ENCODE measurements at regions not wholly inside any gene's neighbourhood (a gene's known extent, or its start where the extent isn't known, plus 50 kb on each side); places are given as distances from the start of the nearest gene placed in this dataset.
"Not testable (repeated sequence)": the region's sequence is repeated elsewhere in the genome, so short reads cannot be mapped to it uniquely, and the experiment has no call there.

DNA sequence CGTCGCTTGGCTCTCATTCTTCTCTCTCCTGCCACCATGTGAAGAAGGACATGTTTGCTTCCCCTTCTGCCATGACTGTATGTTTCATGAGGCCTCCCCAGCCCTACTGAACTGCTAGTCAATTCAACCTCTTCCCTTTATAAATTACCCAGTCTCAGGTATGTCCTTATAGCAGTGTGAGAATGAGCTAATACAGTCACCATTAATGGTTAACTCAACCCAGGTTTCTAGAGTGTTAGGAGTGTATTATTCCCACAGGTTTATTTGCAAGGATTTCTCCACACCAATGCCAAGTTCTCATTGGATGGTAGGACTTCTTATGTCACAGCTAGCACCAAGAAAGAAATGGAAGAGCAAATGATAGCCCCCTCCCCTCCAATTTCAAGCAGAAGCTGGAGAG lies 71.9 kb downstream of the DYNAP start:
- in situ Hi-C loops (cut with HindIII; ENCODE audit: low sequenced_read_pairs) = no loop called here

GRCh38 chr18:54669701-54670100 lies 78.7 kb downstream of the DYNAP start:
- in situ Hi-C loops (cut with HindIII; ENCODE audit: low sequenced_read_pairs) = not testable (repeated sequence)

DNA sequence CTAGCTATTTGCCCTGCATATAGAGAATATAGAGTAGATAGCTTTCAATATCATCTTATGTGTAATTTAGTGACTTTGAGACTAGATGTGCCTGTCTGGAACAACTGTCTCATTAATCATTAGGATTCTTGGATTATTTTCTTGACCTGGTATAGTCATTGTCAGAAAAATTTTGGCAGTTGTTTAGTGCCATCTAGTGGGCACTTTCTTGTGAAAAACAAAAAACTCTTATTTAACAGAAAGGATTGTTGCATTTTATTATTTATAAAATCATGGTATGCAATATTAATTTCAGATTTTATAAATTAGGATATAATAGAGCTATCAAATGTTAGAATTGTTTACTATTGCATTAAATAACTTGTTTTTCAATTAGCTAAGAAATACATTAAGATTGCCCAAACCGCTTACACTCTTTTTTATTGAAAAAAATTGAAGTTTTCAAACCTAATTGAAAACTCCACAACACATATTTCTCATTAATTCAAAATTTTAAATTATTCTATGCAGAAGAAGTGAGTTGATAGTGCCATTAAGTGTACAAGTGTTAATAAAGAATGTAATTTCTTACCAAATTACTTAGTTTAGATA lies 80.3 kb downstream of the DYNAP start:
- in situ Hi-C loops (cut with HindIII; ENCODE audit: low sequenced_read_pairs) = no loop called here

DNA sequence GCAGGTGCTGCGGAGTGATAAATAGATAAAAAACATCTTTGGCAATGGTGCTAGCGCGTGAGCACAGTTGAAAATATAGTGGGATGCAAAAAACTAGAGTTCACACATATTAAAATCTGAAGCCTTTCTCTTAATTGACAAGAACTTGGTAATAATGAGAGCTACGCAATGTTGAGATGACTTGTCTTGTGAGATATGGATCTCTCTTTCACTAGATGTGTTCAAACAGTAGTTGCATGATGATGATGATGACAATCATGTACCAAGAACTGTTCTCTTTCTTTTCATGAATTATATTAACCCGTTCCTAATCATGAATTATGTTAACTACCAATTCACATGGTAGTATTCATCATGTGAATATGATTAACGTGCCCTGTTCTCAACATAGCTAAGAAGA lies 81.1 kb downstream of the DYNAP start:
- in situ Hi-C loops (cut with HindIII; ENCODE audit: low sequenced_read_pairs) = no loop called here

DNA sequence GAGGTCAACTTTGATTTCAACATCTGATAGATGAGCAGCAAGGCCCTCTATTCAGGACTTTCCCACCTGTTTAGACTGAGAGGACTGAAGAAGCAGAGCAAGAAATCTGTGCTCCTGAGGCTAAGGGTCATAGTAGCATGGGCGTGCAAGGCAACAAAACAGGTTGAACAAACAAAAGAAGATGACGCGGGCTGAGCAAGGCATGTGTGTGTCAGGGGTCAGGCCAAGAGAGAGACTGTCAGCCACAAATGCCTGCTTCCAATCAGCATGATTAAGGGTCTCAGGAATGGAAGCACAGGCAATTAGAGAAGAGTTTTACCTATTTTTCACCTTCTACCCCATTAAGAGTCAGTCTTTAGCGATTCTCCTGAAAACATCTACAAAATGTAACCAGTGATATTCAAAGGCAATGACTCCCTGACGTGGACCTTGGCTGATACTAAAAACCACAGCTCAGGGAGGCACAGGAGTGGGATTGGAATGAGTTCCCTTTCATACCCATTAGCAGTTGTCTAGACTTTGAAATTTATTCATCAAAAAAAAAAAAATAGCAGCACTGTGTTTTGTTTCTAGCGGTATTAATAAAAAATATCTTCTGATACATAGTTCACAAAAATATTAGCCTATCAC lies 81.9 kb downstream of the DYNAP start:
- in situ Hi-C loops (cut with HindIII; ENCODE audit: low sequenced_read_pairs) = no loop called here

- in situ Hi-C loops (cut with HindIII; ENCODE audit: low sequenced_read_pairs) = no loop called here
Observed at GRCh38 chr18:54673936-54674335, 82.9 kb downstream of the DYNAP start.

DNA sequence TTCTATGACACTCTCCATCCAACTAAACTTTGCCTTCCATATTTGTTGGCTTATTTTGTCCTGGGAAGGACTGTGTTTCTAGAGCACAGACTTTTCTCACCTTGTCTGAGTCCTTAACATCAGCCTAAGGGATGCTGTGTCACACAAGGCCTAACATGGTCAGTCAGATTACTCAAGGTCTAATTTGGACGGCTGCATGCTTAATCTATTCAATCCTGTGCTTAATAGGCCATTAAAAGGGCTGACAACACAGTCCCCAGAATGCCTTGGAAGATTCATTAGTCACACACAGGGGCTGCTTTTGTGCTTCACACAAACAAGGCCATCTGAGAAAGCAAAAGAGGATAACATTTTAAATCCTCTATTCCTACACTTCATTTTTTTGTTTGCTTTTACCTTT lies 84.0 kb downstream of the DYNAP start:
- in situ Hi-C loops (cut with HindIII; ENCODE audit: low sequenced_read_pairs) = loop anchor here (25.0 kb wide), 1 partner anchor 312 kb away; no protein-coding TSS in a partner anchor

- in situ Hi-C loops (cut with HindIII; ENCODE audit: low sequenced_read_pairs) = loop anchor here (25.0 kb wide), 1 partner anchor 308 kb away; no protein-coding TSS in a partner anchor
Observed at GRCh38 chr18:54679318-54680149, 88.5 kb downstream of the DYNAP start.

- in situ Hi-C loops (cut with HindIII; ENCODE audit: low sequenced_read_pairs) = loop anchor here (5.0 to 25.0 kb wide), 2 partner anchors 58 to 303 kb away; no protein-coding TSS in a partner anchor
Observed at GRCh38 chr18:54684784-54685183, 93.7 kb downstream of the DYNAP start.

- in situ Hi-C loops (cut with HindIII; ENCODE audit: low sequenced_read_pairs) = loop anchor here (5.0 to 25.0 kb wide), 2 partner anchors 53 to 298 kb away; no protein-coding TSS in a partner anchor
Observed at GRCh38 chr18:54689319-54689718, 98.3 kb downstream of the DYNAP start.

GRCh38 chr18:54690198-54690597 lies 99.2 kb downstream of the DYNAP start:
- in situ Hi-C loops (cut with HindIII; ENCODE audit: low sequenced_read_pairs) = loop anchor here (25.0 kb wide), 1 partner anchor 297 kb away; no protein-coding TSS in a partner anchor

DNA sequence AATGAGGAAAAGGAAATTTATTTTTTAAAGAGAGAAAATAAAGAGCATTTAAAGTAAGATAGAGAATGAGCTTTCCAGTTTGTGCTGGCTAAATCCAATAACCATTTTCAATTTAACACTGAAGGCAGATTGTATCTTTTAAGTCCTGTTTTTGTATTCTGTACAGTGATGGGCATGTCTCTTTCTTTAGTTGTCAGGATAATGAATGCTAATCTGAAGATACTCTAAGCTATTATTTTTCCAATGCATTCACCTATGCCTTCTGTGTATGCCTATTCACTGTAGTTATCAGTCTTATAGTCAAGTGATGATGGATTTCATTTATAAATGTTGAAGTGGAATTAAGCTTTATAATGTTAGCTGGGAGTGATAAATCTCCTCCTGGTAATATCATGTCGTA lies 101.4 kb downstream of the DYNAP start:
- in situ Hi-C loops (cut with HindIII; ENCODE audit: low sequenced_read_pairs) = loop anchor here (25.0 kb wide), 1 partner anchor 295 kb away; no protein-coding TSS in a partner anchor

- in situ Hi-C loops (cut with HindIII; ENCODE audit: low sequenced_read_pairs) = loop anchor here (25.0 kb wide), 1 partner anchor 291 kb away; no protein-coding TSS in a partner anchor
Observed at GRCh38 chr18:54696616-54697293, 105.7 kb downstream of the DYNAP start.

GRCh38 chr18:54700580-54700979 lies 109.5 kb downstream of the DYNAP start:
- in situ Hi-C loops (cut with HindIII; ENCODE audit: low sequenced_read_pairs) = no loop called here

DNA sequence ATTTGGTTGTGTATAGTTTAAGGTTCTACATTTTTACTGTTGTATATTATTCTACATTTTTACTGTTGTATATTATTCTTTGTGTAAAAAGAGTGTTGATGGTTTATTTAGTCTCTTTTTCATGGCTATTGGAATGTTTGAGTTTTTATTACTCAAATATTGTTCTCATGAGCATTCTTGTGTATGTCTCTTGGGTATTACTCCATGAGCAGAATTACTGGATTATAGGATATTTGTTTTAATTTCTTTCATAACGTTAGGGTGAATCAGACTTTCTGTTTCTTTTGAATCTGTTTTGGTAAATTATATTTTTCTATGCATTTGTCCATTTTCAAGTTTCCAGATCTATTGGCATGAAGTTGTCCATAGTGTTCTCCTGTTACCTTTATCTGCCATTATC lies 111.6 kb downstream of the DYNAP start:
- in situ Hi-C loops (cut with HindIII; ENCODE audit: low sequenced_read_pairs) = no loop called here

DNA sequence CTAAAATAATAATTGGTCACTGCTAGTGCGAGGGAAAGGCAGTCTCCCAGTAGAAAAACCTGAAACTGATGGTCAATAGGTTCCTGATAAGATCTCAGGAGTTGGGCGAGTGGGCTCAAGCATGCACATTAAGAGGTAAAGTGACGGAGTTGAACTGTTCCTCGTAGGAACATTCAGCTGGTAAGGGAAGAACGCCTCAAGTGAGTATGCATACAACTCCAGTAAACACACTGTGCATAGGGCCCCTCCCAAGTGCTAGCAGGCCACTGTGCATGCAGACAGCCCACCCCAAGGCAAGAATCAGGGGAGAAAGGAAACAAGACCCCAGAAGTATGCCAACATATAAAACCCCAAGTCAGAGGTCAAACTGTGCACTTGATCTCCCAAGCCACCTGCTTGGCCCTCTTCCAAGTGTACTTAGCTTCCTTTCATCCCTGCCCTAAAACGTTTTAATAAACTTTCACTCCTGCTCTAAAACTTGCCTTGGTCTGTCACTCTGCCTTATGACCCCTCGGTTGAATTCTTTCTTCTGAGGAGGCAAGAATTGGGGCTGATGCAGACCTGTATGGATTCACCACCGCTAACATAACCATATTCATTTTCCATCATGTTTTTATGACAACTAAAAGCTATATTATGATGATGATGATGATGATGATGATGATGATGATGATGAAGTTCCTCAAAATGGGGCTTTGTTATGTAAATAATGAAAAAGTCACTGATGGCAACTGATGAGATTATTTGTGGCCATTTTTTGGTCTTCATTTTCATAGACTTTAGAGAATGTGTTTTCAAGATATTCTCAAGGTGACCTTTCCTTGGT lies 118.0 kb upstream of the RAB27B start:
- in situ Hi-C loops (cut with HindIII; ENCODE audit: low sequenced_read_pairs) = no loop called here

GRCh38 chr18:54710900-54711281 lies 117.4 kb upstream of the RAB27B start:
- in situ Hi-C loops (cut with HindIII; ENCODE audit: low sequenced_read_pairs) = no loop called here

GRCh38 chr18:54712306-54712705 lies 116.0 kb upstream of the RAB27B start:
- in situ Hi-C loops (cut with HindIII; ENCODE audit: low sequenced_read_pairs) = no loop called here

- in situ Hi-C loops (cut with HindIII; ENCODE audit: low sequenced_read_pairs) = no loop called here
Observed at GRCh38 chr18:54712758-54713157, 115.5 kb upstream of the RAB27B start.

- in situ Hi-C loops (cut with HindIII; ENCODE audit: low sequenced_read_pairs) = no loop called here
Observed at GRCh38 chr18:54713386-54713785, 114.9 kb upstream of the RAB27B start.
